Spinal cord (tissue), 9 donors: ENCODE measurements at regions not wholly inside any gene's neighbourhood (a gene's known extent, or its start where the extent isn't known, plus 50 kb on each side); places are given as distances from the start of the nearest gene placed in this dataset.

Experiments
- DNase-seq, 6 donors: peaks; one replicate each; pipeline versions ENCODE4 v3.0.0 to v3.0.0-alpha.2; 2013 to 2015; ENCODE audit warnings: low spot score in 6 of 6, low read depth in 4 of 6
- H3K27ac ChIP-seq: one replicate; pipeline ENCODE4 v1.5.1; 2013; ENCODE audit warnings: low read depth, low read length, control low read depth
- H3K27me3 ChIP-seq: one replicate; pipeline ENCODE4 v1.6.1; 2013; ENCODE audit warnings: low read length; ENCODE audit not compliant: control insufficient read depth, insufficient read depth
- H3K36me3 ChIP-seq: one replicate; pipeline ENCODE4 v1.6.1; 2013; ENCODE audit warnings: low read length; ENCODE audit not compliant: control insufficient read depth, insufficient read depth
- H3K4me1 ChIP-seq: one replicate; pipeline ENCODE4 v1.6.1; 2013; ENCODE audit warnings: low read length; ENCODE audit not compliant: control insufficient read depth, insufficient read depth
- H3K4me3 ChIP-seq: one replicate; pipeline ENCODE4 v1.5.1; 2013; ENCODE audit warnings: low read depth, low read length, control low read depth
- H3K9me3 ChIP-seq: one replicate; pipeline ENCODE4 v1.6.1; 2013; ENCODE audit warnings: low read length; ENCODE audit not compliant: control insufficient read depth, insufficient read depth
- WGBS: methylation state at CpG from one replicate; pipeline ENCODE4 v1.1.5; 2013; ENCODE audit warnings: missing lambda C conversion rate; ENCODE audit not compliant: insufficient coverage; 5-methylcytosine and 5-hydroxymethylcytosine counted together
- donor health status: healthy.

DNA sequence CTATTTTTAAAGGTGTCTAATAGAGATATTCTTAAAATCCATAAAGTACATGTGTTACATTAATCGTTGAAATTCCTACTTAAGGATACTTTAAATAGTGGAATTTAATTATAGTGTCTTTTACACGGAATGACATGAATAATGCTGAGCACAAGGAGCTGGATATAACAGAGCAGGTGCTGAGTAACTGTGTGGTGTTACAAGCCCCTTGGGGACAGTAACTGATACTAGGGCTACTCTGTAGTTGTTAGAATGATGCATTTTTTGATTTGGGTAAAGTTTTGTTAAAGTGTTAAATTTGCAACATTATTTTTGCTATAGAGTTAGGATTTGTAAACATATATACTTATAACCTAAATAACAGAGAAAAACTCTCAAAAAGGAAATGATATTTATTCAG lies 1496.1 kb downstream of the OTOL1 start:
- H3K36me3 ChIP-seq = no peaks in the 10 kb centered on the region
- H3K27ac ChIP-seq = no peak overlapping the region

DNA sequence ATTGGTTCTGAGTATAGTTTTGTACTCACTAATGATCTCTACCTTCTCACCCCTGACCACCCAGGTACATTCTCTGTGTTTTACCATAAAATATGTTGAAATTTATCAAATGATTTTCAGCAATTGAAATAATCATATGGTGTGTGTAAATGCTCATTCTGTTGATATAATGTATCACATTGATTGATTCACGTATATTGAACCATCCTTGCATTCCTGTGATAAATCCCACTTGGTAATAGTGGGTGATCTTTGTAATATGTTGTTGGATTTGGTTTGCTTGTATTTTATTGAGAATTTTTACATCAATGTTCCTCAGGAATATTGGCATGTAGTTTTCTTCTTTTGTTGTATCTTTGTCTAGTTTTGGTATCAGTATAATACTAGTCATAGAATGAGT lies 1497.6 kb downstream of the OTOL1 start:
- Histone ChIP-seq H3K36me3 (no peaks in the 10 kb centered on the region), H3K4me3 (no peak overlapping the region), H3K4me1 (no peaks in the 10 kb centered on the region), H3K27ac (no peak overlapping the region), H3K9me3 (no peaks in the 10 kb centered on the region), H3K27me3 (no peaks in the 10 kb centered on the region)
- no peak for DNase-seq
- no CpG with 5 or more reads among the region's 1 CpG for WGBS

More for the DNA sequence above, 1496.1 kb downstream of the OTOL1 start:
- 45% methylated on average over 1 of the region's 2 CpGs for WGBS
- no peak for DNase-seq
- no peak overlapping the region for H3K4me3 ChIP-seq
- no peaks in the 10 kb centered on the region for H3K27me3 ChIP-seq
- no peaks in the 10 kb centered on the region for H3K9me3 ChIP-seq
- H3K4me1 ChIP-seq = no peaks in the 10 kb centered on the region

GRCh38 chr3:162996368-162996767 lies 1499.8 kb downstream of the OTOL1 start:
- H3K4me3 ChIP-seq = no peak overlapping the region
- H3K27me3 ChIP-seq = no peaks in the 10 kb centered on the region
- no peaks in the 10 kb centered on the region for H3K9me3 ChIP-seq
- no peak overlapping the region for H3K27ac ChIP-seq
- no peaks in the 10 kb centered on the region for H3K4me1 ChIP-seq
- DNase-seq = no peak
- no peaks in the 10 kb centered on the region for H3K36me3 ChIP-seq

DNA sequence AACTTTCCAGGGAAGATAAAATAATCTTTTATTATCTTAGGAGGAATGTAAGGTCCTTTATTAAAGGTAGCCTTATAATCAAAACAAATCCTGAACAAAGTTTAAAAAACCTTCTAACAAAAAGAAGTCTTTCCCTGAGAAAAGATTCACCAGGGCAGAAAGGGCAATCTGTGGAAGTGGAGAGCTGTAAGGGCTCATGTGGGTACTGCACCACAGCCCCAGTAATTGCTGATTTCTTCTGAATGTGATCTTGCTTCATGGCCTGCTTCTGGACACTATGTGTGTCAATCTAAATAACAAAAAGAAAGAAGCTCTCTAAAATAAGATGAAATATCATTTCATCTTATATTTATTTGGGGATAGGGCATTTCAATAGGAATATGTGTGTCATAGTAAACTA lies 1501.6 kb downstream of the OTOL1 start:
- no peak for DNase-seq
- H3K4me1 ChIP-seq = no peaks in the 10 kb centered on the region
- no peak overlapping the region for H3K4me3 ChIP-seq
- H3K36me3 ChIP-seq = no peaks in the 10 kb centered on the region
- H3K27me3 ChIP-seq = no peaks in the 10 kb centered on the region
- no peaks in the 10 kb centered on the region for H3K9me3 ChIP-seq
- H3K27ac ChIP-seq = no peak overlapping the region

DNA sequence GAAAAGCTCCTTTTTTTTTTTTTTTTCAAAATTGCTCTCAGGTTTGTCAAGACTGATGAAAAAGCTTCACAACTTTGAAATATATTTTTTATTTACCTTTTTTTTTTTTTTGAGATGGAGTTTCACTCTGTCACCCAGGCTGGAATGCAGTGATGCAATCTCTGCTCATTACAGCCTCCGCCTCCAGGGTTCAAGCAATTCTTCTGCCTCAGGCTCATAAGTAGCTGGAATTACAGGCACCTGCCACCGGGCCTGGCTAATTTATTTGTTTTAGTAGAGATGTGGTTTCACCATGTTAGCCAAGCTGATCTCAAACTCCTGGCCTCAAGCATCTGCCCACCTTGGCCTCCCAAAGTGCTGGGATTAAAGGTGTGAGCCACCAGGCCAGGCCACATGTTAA lies 1515.0 kb downstream of the OTOL1 start:
- 0% methylated on average over 1 of the region's 2 CpGs for WGBS
- H3K27ac ChIP-seq = no peak overlapping the region
- H3K4me1 ChIP-seq = no peaks in the 10 kb centered on the region
- DNase-seq = no peak
- H3K9me3 ChIP-seq = no peaks in the 10 kb centered on the region
- H3K27me3 ChIP-seq = no peaks in the 10 kb centered on the region
- H3K4me3 ChIP-seq = no peak overlapping the region
- no peaks in the 10 kb centered on the region for H3K36me3 ChIP-seq

GRCh38 chr3:163016251-163016650 lies 1519.6 kb downstream of the OTOL1 start:
- Histone ChIP-seq H3K27ac (no peak overlapping the region), H3K36me3 (no peaks in the 10 kb centered on the region), H3K4me3 (no peak overlapping the region), H3K4me1 (no peaks in the 10 kb centered on the region), H3K27me3 (no peaks in the 10 kb centered on the region), H3K9me3 (peaks cover 2% of the 10 kb centered on the region)
- no peak for DNase-seq
- 100% methylated on average over 1 of the region's 1 CpG for WGBS

DNA sequence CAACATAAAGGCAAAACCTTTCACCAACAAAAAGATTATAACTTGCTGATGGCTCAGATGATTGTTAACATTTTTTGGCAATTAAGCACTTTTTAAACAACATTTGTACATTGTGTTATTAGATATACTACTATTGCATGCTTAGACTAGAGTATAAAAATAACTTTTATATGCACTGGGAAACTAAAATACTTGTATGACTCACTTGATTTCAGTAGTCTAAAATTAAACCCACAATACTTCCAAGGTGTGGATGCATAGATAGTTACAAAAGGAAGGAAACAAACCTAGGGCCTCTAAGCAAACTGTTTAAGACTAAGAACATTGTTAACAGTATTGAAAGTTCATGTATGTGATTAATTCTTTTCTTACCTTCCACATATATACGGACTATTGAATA lies 1521.5 kb downstream of the OTOL1 start:
- no peaks in the 10 kb centered on the region for H3K36me3 ChIP-seq
- H3K4me3 ChIP-seq = no peak overlapping the region
- H3K27me3 ChIP-seq = no peaks in the 10 kb centered on the region
- peaks cover 2% of the 10 kb centered on the region for H3K9me3 ChIP-seq
- no CpG with 5 or more reads among the region's 1 CpG for WGBS
- no peak overlapping the region for H3K27ac ChIP-seq
- H3K4me1 ChIP-seq = no peaks in the 10 kb centered on the region
- DNase-seq = no peak

DNA sequence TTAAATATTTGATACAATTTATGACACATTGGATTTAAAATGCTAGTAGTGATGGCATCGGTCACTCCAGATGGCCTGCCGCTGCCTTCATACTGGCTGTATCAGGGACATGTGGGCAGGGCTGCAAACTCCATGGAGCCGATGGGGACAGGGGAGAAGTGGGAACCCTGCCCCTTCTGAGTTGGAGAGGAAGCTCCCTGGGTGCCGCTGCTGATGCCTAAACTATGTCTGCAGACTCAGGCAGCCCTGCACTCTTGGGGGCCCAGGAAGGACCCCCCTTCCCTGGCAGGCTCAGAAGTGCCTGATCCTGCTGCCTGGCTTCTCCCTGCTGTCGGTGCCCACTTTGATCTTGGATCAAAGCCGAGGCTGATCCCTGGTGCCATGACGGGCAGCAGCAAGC lies 1522.1 kb downstream of the OTOL1 start:
- 93% methylated on average over 7 of the region's 7 CpGs for WGBS
- no peak for DNase-seq
- no peak overlapping the region for H3K27ac ChIP-seq
- no peaks in the 10 kb centered on the region for H3K4me1 ChIP-seq
- H3K4me3 ChIP-seq = no peak overlapping the region
- peaks cover 2% of the 10 kb centered on the region for H3K9me3 ChIP-seq
- H3K27me3 ChIP-seq = no peaks in the 10 kb centered on the region
- no peaks in the 10 kb centered on the region for H3K36me3 ChIP-seq

DNA sequence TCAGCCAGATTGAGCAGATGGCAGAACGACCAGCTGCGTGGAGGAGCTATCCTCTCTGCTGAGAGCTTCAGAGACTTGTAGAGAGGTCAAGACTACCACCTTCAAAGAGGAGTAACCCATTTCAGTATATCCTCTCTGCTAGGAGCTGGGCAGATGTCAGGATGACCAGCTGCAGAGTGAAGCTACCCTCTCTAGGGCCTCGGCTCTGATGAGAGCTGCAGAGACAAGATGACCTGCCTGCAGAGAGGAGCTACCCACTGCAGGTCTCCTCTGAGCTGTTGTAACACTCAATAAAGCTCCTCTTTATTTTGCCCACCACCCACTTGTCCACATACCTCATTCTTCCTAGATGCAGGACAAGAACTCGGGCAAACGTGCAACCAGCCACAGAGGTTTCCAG lies 1522.7 kb downstream of the OTOL1 start:
- Histone ChIP-seq H3K36me3 (no peaks in the 10 kb centered on the region), H3K4me1 (no peaks in the 10 kb centered on the region), H3K4me3 (no peak overlapping the region), H3K27me3 (no peaks in the 10 kb centered on the region), H3K9me3 (peaks cover 2% of the 10 kb centered on the region), H3K27ac (no peak overlapping the region)
- no peak for DNase-seq
- 4% methylated on average over 3 of the region's 5 CpGs for WGBS

DNA sequence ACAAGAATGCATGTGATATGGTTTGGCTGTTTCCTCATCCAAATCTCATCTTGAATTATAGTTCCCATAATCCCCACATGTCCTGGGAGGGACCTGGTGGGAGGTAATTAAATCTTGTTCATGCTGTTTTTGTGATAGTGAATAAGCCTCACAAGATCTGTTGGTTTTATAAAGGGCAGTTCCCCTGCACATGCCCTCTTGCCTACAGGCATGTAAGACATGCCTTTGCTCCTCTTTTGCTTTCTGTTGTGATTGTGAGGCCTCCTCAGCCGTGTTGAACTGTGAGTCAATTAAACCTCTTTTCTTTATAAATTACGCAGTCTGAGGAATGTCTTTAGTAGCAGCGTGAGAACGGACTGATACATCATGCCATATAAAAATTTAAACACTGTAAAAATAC lies 1537.0 kb downstream of the OTOL1 start:
- no peak overlapping the region for H3K27ac ChIP-seq
- H3K27me3 ChIP-seq = no peaks in the 10 kb centered on the region
- WGBS = no CpG with 5 or more reads among the region's 4 CpGs

DNA sequence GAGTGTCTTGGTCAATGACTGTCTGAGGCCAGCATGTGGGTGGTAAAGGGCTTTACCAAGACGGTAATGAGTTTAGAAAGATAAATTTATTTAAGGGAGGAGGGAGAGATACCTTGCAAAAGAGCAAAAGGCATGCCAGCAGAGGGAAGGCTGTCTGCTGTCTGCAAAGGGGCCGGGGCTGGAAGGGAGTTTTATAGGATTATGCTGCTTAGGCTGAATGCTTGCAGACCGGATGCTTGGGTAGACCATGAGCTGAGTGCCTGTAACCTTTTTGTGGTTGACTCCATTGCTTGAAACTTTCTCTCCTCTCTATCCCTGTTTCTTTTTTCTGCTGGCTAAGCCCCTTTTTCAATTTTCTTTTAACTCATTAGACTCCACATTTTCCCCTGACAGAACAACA lies 1543.0 kb downstream of the OTOL1 start:
- H3K27me3 ChIP-seq = no peaks in the 10 kb centered on the region
- H3K4me1 ChIP-seq = no peaks in the 10 kb centered on the region
- H3K36me3 ChIP-seq = no peaks in the 10 kb centered on the region
- WGBS = 73% methylated on average over 2 of the region's 3 CpGs
- H3K4me3 ChIP-seq = no peak overlapping the region
- DNase-seq = no peak
- H3K27ac ChIP-seq = no peak overlapping the region
- H3K9me3 ChIP-seq = no peaks in the 10 kb centered on the region

More for the DNA sequence above, 1537.0 kb downstream of the OTOL1 start:
- no peak for DNase-seq
- Histone ChIP-seq H3K4me1 (no peaks in the 10 kb centered on the region), H3K36me3 (no peaks in the 10 kb centered on the region), H3K4me3 (no peak overlapping the region), H3K9me3 (no peaks in the 10 kb centered on the region)
